NCI-H524 treated with DMSO at 0.1 percent for 48 hours (cell line): ENCODE measurements at regions not wholly inside any gene's neighbourhood (a gene's known extent, or its start where the extent isn't known, plus 50 kb on each side); places are given as distances from the start of the nearest gene placed in this dataset.

Experiments
- DNase-seq: peaks from one replicate; lab custom pipeline; 2025; lab: John Stamatoyannopoulos, UW

- DNase-seq, result no peak
Observed at GRCh38 chr3:76624164-76624563, 415.7 kb upstream of the ROBO2 start.

GRCh38 chr3:76627236-76627635 lies 412.7 kb upstream of the ROBO2 start:
- no peak for DNase-seq

GRCh38 chr3:76631251-76631650 lies 408.6 kb upstream of the ROBO2 start:
- DNase-seq, result no peak

DNA sequence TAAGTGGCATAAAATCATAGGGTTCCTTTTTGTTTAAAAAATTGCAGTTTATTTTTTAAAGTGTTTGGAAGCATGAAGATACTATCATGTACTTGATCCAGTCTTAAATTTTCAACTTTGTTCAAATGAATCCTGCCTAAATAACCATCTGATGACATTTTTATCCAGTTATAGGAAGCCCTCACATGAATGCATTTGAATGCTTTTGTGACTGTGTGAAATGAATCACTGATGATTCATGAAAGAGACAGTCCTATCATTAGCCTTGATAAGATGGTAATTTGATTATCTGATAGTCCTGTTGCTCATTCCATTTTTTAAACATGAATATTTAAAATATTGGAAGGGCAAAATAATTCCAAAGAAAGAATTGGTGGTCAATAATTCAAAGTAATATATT lies 401.9 kb upstream of the ROBO2 start:
- DNase-seq, result no peak

DNA sequence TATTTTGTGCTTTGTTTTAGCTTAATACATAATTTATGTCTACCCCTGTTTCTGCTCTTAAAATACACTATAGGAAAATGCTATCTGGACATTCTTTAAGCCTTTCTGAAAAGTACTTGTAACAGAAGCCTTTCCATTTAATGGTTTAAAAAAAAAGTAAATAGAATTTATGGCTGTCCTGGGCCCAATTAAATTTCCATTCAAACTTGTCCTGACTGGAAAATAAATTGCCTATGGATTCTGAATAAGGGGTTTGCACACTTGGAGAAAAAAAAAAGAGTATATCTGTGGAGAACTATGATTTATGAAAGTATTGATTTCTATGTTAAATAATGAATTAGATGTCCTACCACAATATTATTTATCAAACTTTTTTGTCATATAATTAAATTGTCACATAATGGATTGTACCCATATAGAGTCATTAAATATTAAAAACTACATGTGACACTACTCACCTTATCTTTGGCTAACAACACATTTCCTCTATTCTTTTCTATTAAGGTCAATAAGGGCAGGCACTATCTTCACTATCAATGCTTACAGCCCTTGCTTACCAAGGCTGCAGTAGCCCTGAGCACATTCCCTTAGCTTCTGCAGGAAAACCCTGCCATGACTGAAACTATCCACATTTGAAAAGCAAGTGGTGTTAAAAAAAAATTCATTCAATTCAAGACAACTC lies 396.1 kb upstream of the ROBO2 start:
- no peak for DNase-seq

- no peak for DNase-seq
Observed at GRCh38 chr3:76644305-76644675, 395.6 kb upstream of the ROBO2 start.

DNA sequence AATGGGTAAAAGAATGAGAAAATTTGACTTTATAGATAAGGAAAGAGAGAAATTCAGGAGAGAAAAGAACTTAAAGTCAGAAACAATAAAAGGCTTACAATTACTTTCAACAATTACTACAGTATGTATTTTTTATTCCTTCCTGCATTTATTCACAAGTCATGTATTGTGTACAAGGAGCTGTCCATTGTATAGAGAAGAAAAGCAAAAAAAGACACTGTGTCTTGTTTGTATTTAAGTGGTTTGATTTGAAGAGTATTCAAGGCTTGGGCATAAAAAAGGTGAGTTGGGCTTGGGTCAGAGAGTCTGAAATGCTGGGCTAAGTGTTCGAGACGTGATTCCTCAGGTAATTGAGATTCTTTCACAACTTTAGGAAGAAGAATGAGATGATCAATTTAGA lies 394.2 kb upstream of the ROBO2 start:
- DNase-seq, result no peak

GRCh38 chr3:76646921-76647562 lies 392.9 kb upstream of the ROBO2 start:
- no peak for DNase-seq

DNA sequence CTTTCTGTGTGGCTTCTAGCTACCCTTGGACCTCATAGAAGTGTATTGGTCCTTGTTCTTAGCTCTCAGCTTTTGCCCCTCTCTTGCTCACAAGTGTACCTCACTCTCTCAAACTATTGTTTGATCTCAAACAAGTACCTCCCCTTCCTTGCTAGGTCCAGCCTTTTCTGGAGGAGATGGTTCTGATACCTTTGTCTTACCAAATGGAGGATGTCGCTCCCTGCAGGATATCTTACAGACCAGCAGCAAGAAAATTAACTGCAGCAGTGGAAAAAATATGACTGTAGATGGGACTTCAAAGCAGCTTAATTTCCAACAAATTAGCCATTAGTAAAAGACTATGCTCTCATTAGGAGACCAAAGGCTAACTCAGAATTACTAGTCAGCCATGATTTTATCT lies 388.1 kb upstream of the ROBO2 start:
- no peak for DNase-seq

DNA sequence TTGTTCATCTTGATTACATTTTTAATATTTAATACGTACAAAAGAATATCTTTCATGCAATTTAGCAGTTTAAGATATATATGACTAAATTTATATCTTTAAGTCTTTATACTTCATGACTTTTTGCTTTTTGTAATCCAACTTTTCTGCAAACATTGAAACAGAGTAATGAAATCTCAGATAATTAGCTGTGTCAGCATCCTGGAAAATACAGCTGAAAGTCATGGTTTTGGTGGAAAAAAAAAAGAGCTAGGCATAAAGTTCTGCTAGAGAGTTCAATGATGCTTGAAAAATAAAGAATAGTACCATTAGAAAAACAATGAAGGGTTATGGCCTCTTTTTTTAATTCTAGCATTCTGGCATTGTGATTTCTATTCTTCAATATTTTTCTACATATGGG lies 387.4 kb upstream of the ROBO2 start:
- DNase-seq, result no peak

DNA sequence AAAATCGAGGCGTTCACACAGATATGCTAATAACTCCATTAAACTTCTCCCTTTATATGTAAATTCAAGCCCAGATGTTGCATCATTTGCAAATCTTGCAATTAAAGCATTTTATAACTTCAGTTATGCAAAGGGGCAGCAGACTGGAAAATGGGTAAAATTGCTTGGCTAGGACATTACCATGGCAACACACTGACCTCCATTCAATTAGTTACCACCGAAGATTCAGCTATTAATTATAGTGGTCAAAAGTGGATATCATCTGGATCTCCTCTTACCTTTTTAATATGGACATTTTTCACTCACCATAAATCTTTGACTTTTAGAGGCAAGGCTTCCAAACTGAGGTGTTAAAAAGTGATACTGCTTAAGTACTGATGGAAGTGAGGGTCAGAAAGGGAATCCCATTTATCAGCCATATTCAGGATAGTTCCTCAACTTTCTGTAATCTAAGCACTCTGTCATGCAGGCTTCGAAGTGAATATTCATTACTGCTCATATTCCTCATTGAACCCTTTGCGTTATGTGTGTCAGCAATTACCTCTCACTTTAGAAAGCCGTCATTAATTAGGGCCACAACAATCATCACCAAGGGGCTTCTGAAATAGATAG lies 386.2 kb upstream of the ROBO2 start:
- DNase-seq, result no peak

GRCh38 chr3:76656531-76657070 lies 383.3 kb upstream of the ROBO2 start:
- no peak for DNase-seq

GRCh38 chr3:76657909-76658308 lies 382.0 kb upstream of the ROBO2 start:
- DNase-seq, result no peak

DNA sequence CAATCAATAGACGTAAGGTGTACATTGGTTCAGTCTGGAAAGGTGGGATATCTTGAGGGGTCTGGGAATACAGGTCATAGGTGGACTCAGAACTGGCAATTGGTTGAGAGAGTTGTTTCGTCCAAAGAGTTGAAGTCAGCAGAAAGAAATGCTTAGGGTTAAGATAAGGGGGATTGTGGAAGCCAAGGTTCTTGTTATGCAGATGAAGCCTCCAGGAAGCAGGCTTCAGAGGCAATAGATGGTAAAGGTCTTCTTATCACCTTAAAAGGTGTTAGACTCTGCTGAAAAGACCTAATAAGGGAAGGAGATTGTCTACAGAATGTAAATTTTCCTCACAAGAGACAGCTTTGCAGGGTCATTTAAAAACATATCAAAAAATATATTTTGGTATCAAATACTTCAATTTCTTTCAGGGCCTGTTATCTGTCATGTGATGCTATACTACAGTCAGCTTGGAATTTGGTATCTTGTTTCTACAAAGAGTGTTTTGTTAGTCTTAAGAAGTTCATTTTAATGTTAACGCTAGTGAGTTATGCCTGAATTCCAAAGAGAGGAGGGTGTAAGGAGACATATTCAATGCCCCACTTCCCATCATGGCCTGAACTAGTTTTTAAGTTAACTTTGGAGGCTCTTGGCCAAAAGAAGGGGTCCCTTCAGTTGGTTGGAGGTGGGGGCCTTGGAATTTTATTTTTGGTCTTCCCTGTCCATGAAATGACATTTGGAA lies 378.2 kb upstream of the ROBO2 start:
- no peak for DNase-seq

- DNase-seq, result no peak
Observed at GRCh38 chr3:76664816-76665215, 375.1 kb upstream of the ROBO2 start.

DNA sequence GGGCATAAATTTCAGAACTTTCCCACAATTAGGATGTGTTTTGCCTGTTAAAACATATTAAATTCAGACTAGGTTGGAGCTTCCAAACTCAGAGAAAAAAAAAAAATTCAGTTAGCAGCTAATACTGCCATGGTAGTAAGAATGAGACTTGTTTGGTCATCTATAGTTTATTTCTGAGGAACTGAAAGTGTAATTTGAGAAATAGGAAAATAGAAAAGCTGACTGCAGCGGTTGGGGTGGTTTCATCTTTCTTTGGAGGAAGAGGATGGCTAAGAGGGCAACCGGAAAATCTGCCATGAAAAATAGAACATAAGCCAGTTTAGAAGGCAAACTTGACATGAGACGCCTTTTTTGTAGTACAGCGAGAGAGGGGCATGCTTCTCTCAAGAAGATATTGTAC lies 371.2 kb upstream of the ROBO2 start:
- DNase-seq, result no peak

- no peak for DNase-seq
Observed at GRCh38 chr3:76669322-76669721, 370.6 kb upstream of the ROBO2 start.

GRCh38 chr3:76673171-76673570 lies 366.7 kb upstream of the ROBO2 start:
- no peak for DNase-seq

- DNase-seq, result no peak
Observed at GRCh38 chr3:76679541-76679940, 360.4 kb upstream of the ROBO2 start.

GRCh38 chr3:76683256-76683655 lies 356.6 kb upstream of the ROBO2 start:
- DNase-seq, result no peak

- no peak for DNase-seq
Observed at GRCh38 chr3:76684946-76685345, 355.0 kb upstream of the ROBO2 start.

GRCh38 chr3:76685858-76686257 lies 354.0 kb upstream of the ROBO2 start:
- no peak for DNase-seq

DNA sequence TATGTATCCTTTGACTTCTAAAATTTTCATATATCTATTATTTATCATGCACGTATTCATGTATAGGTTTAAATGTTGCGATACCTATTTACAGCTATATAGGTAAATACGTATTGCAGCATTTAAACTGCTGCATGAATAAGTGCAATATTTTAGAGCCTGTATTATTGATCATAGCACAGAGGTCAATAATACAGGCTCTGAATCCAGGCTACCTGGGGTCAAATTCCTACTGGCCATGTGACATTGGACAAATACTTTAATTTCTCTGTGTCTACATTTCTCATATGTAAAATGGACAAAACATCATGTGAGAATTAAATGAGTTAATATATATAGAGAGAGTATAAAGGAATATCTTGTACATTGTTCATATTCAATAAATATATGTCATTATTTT lies 352.9 kb upstream of the ROBO2 start:
- no peak for DNase-seq
